ENCODE measurements at regions not wholly inside any gene's neighbourhood (a gene's known extent, or its start where the extent isn't known, plus 50 kb on each side); places are given as distances from the start of the nearest gene placed in this dataset.

GRCh38 chr13:34302596-34302995 is 484.6 kb downstream of the RFC3 start:
- no peaks in the 10 kb centered on the region for H3K23me2 ChIP-seq (ENCODE audit: insufficient read length, low read depth, low read length, poor library complexity, severe bottlenecking)
- no peak overlapping the region for H3K23ac ChIP-seq (ENCODE audit: insufficient read length, low read depth, low read length)
- no peak overlapping the region for H4K91ac ChIP-seq (ENCODE audit: insufficient read length, low read depth, low read length)
- no peak overlapping the region for H3K4ac ChIP-seq (ENCODE audit: low read depth, low read length)
- Mint-ChIP-seq H3K27ac (no peak overlapping the region; a peak in 1 of 7 replicates), H3K27me3 (ENCODE audit: low read depth) (no peaks in the 10 kb centered on the region), H3K36me3 (ENCODE audit: insufficient read depth in 1 of 3, low read depth in 3 of 3) (no peaks in the 10 kb centered on the region; a peak in 1 of 7 replicates), H3K4me3 (no peak overlapping the region), H3K9me3 (no peaks in the 10 kb centered on the region; a peak in 1 of 5 replicates), H3K4me1 (no peaks in the 10 kb centered on the region)
- no peak for DNase-seq
- no peak overlapping the region for H2AK5ac ChIP-seq (ENCODE audit: insufficient read length, low read length)
- H3K14ac ChIP-seq (ENCODE audit: insufficient read depth, low read length) = no peak overlapping the region
- no peak overlapping the region for H4K8ac ChIP-seq (replicated peaks; ENCODE audit: insufficient read length, low read depth, low read length)
- no peak overlapping the region for H3K9ac ChIP-seq (ENCODE audit: extremely low read depth, insufficient read length, low read length)
- TF ChIP-seq CTCF (conservative IDR thresholded peaks at IDR 0.05) = no peak
- no peaks in the 10 kb centered on the region for H3K27me3 ChIP-seq (ENCODE audit: insufficient read depth, low read length)
- H3K9me3 ChIP-seq (ENCODE audit: control insufficient read depth, low read depth, low read length) = no peaks in the 10 kb centered on the region
- H3K79me2 ChIP-seq (ENCODE audit: insufficient read depth, low read length) = no peaks in the 10 kb centered on the region
- no peak overlapping the region for H2BK12ac ChIP-seq (ENCODE audit: insufficient read length, low read depth, low read length)
- H2BK20ac ChIP-seq (ENCODE audit: low read depth, low read length, poor library complexity, severe bottlenecking) = no peak overlapping the region
- H2BK120ac ChIP-seq (ENCODE audit: low read depth, low read length, poor library complexity, severe bottlenecking) = no peak overlapping the region
- H3K18ac ChIP-seq (ENCODE audit: insufficient read length, low read depth, low read length) = no peak overlapping the region
- H3K4me1 ChIP-seq (ENCODE audit: insufficient read depth, low read length) = no peaks in the 10 kb centered on the region
- no peak overlapping the region for H3K56ac ChIP-seq (ENCODE audit: insufficient read length, low read depth, low read length)
- H2AFZ ChIP-seq (ENCODE audit: low read length) = no peak overlapping the region
- no peak overlapping the region for H2BK5ac ChIP-seq (ENCODE audit: insufficient read length, low read length)
- no peak overlapping the region for H4K5ac ChIP-seq (ENCODE audit: insufficient read length, low read depth, low read length)
- no peak overlapping the region for H3K27ac ChIP-seq (ENCODE audit: insufficient read length, low read depth, low read length)
- H3K79me1 ChIP-seq (ENCODE audit: insufficient read depth, low read depth, low read length, poor library complexity, severe bottlenecking) = no peaks in the 10 kb centered on the region
- H4K20me1 ChIP-seq (ENCODE audit: control insufficient read depth, insufficient read depth, insufficient read length) = no peaks in the 10 kb centered on the region
- no peak overlapping the region for H3T11ph ChIP-seq (ENCODE audit: low read length)
- no peak overlapping the region for H2BK15ac ChIP-seq (ENCODE audit: low read depth, low read length)
- no peak overlapping the region for H3K4me2 ChIP-seq (ENCODE audit: insufficient read depth, insufficient read length, low read length)

All from H9 (cell line).